HG03060 (cell line): ENCODE measurements at regions not wholly inside any gene's neighbourhood (a gene's known extent, or its start where the extent isn't known, plus 50 kb on each side); places are given as distances from the start of the nearest gene placed in this dataset.
"Not testable (repeated sequence)": the region's sequence is repeated elsewhere in the genome, so short reads cannot be mapped to it uniquely, and the experiment has no call there.

Experiments used
- ATAC-seq: cut with Tn5 transposase; IDR thresholded peaks from one replicate; pipeline ENCODE4 v1.9.1; 2021; ENCODE audit warnings: low read depth, moderate number of reproducible peaks; ENCODE audit not compliant: unreplicated experiment

DNA sequence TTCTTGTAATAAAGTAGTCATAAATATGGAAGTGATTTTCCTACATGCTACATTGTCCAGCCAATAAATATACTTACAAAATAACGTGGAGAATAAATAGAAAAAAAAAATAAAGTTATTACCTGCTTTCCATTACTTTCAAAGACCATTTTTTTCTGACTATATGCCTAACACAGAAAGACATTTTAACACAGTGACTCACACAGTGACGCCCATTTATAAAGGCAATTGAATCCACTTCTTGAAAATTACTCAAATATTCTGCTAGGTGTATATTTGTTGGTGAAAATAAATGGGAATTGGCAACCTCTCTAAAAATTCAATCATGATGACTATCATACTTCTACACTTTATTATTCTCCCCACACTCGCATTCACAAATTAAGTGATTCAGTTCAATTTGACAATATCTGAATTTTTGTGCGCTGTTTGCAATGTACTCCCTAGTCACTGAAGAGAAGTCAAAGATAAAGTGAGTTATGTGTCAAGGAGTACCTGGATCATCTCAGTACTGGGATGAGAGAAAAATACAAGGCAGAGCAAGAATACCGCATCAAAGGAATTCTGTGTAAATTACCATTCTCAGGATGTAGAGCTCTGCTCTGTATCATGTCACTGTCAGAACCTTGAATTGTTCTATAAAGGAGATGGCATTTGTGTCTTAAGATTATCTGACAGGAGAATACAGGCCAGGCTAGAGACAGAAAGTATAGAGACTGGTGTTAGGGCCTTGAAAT, 642.7 kb downstream of the IPMK start:
- no peak for ATAC-seq

DNA sequence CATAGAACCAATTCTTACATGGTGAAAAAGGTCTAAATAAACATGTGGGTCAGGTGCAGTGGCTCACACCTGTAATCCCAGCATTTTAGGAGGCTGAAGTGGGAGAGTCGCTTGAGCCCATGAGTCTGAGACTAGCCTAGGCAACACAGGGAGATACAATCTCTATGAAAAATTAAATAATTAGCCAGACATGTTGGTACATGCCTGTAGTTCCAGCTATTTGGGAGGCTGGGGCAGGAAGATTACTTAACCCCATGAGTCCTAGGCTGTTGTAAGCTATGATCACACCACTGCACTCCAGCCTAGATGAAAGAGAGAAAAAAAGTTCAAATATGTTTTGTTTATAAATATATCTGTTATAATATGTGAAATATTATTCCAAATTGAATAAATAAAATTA, 643.6 kb downstream of the IPMK start:
- no peak for ATAC-seq

DNA sequence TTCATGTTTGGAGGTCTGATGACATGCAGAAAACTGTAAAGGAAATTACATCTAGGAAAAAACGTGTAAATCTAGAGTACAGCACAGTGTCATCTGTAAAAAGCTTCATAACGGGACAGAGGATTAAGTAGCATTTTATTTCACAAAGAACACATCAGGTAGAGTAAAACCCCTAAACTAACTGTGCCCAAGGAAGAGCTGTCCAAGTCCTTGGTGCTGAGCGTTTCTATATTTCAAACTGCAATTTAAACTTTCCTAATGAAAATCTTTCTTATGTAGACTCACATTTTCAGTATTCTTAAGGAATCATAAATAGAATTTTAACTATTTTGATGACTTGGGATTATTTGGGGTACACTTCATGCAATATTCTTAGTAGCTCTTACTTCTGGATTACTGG, 646.2 kb downstream of the IPMK start:
- ATAC-seq, result no peak

DNA sequence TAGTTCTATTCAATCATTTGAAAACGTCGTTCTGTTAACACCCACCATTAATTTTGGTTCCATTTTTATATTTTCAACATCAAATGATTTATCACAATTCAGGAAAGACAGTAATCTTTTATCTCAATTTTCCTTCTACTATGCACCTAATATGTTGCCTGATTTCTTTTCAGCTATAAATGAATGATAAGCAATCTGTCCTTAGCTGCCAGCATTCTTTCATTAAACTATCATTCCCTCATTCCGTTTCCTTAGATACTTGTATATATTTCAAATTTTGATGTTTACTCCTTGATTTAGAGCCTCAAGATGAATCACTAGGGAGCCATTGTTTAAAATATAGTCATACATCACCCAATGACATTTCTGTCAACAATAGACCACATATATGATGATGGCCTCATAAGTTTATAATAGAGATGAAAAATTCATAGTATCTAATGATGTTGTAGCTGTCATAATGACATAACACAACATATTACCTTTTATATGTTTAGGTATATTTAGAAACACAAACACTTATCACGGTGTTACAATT, 661.7 kb downstream of the IPMK start:
- ATAC-seq, result no peak

DNA sequence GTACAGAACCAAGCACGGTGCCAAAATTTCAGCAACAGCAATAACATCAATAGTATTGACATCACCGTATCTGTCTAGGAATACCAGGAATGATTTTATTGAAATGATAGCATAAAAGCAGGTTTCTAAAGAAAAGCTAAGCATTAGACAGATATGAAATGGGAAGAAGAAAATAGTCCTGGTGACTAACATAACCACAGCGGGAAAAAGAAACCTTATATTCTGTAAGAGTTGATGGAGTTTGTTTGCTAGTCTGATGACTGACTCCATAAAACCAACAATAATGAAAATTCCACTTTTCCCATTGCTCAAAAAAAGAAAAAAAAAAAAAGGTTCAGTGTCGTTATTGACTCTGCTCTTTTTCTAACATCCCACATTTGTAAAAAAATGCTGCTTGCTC, 668.3 kb downstream of the IPMK start:
- ATAC-seq, result no peak

DNA sequence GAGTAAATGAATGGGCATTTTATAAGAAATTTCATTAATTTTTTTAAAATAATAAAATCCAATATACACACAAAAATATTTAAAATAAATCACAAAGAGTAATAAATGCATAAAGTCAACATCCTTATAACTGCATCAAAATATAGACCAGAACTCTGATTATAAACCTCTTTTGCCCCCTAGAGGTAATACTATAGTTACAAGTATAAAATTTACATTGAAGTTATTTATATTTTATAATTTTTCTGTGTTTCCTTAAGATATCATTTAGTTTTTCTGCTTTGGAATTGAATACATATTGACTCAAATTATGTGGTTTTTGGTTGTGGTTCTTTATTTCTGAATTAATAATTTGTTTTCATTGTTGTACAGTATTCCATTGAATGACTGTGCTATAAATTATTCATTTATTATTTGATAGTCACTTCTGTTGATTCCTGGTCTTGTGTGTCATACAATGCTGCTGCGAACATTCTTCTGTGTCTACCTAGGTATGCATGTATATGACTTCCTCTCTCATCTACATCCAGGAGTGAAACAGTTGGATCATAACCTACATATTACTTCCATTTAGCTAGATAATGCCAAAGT, 673.6 kb downstream of the IPMK start:
- ATAC-seq, result no peak

DNA sequence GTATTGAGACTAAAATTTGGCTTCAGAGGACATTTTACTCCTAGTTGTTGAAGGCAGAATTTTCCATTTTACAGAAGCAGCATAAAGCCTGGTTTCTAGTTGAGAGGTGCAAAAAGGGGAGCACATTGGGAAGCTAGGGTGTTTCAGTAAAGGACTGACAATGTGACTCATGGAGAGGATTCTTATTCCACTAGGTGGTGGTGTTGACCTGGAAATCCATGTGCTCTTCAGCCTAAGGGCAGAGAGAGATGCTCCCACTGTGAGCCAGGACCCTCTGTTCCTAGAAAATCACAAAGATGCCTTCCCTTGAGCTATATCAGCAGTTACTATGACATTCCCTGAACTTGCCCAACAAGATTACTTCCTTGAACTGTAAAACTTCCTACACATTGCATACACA, 687.8 kb downstream of the IPMK start:
- no peak for ATAC-seq

DNA sequence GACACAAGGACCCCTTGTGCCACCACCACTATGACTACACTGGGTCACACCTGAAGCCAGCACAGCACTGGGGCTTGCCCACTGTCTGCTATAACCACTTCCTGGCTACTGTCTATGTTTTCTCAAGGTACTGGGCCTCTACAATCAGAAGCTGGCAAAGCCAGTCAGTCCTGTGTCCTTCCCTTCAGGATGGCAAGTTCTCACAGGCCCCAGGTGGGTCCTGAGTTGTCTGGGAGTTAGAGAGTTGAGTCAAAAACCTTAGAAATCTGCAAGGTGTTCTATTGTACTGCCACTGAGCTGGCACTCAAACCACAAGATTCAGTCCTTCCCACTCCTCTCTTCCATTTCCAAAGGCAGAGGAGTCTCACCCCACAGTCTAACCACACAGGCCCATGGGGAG, 705.5 kb downstream of the IPMK start:
- no peak for ATAC-seq

DNA sequence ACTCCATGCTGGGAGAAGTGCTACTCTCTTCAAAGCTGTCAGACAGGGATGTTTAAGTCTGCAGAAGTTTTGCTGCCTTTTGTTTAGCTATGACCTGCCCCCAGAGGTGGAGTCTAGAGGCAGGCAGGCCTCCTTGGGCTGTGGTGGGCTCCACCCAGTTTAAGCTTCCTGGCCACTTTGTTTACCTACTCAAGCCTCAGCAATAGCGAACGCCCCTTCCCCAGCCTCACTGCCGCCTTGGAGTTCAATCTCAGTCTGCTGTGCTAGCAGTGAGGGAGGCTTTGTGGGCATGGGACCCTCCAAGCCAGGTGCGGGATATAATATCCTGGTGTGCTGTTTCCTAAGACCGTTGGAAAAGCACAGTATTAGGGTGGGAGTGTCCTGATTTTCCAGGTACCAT, 715.9 kb downstream of the IPMK start:
- not testable (repeated sequence) for ATAC-seq

DNA sequence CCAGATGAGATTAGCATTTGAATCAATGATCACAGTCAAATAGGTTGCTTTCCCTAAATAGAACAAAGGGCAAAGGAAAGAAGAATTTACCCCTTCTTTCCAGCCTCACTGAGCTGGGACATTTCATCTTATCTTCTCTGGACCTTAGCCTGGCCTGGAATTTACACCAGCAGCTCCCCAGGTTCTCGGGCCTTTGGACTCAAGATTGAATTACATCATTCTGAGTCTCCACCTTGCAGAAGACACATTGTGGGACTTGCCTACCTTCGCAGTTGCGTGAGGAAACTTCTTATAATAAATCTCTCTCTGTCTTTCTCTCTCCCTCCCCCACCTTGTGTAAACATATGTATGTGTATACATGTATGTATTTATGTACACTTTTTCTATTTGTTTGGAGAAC, 732.4 kb downstream of the IPMK start:
- no peak for ATAC-seq

DNA sequence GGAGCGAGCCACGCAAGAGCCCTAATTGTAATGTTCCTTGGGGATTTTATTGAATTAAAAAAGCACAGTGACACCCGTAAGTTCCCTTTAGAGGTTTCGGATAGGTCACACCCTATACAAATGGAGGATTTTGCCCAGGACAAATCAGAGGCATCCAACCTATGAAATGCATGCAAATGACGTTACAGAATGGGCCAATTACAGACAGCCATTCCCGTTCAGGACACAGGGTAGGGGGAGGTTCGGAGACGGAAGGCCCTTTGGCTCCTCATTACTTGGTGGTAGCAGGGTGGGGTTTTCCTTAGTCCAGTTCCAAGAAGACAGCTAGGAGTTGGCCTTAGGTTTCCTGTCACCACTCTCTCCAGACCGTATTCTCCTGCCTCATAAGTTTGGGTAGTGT, 754.1 kb downstream of the IPMK start:
- no peak for ATAC-seq

DNA sequence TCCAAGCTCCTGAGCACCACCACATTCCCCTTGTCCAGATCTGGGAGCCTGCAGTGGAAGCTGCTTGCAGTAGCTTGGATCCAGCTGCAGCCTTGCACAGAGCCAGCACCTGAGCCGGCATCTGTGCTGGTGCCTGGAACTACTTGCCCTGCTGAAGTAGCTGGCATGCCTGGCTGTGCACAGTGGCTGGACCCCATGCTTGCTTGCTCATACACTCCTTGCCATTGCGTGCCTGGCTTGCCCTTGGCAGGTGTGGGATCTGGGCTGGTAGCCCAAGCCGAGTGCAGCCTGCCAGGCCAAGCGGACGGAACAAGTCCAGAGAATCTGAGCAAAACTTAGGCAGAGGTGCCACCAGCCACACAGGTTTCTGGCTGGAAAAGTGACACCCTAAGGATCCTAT, 759.9 kb downstream of the IPMK start:
- ATAC-seq, result no peak

DNA sequence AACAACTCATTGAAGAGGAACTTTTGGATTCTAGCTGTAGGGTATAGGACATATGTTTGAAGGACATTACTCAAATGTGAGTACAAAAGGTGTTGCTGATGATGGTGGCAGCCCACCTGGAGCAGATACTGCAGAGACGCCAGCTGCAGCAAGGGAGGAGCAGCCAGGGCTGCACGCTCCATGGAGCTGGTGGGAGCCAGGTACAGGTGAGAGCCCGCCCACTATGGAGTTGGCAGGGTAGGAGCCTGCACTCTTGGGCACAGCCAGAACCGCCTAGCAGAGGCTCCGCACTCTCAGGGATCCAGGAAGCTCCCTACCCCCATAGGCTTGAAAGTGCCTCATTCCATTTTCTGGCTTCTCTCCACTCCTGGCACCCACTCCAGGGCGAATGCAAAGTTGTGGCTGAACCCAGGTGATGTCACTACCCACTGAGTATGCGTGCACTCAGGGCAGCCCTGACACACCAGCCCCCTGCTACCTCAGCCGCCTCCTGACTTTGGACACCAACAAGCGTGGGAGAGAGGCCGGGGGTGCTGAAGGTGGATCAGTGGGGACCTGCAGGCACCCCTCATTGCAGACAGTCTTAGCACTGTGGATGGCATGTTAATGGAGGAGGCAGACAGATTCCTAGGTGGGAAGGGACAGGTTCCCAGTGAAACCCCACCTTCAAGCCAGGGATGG, 761.1 kb downstream of the IPMK start:
- ATAC-seq, result no peak

DNA sequence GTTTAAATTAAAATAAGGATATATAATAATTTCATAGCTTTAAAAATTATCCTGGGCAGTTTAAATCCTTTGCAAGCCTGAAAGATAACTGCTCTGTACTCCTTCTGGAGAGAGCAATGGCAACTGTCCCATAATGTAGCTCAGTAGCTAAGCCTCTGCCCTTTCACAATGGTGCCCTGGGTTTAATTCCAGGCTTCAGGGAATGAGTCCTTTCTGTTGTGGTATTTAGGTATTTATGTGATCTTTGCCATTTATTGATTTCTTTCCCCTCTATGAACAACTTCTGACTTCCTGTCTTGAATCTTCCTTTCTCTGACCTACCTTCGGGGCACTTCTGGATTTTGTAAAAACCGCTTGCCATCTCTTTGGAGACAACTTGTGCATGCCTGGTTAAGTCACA, 773.2 kb downstream of the IPMK start:
- no peak for ATAC-seq

DNA sequence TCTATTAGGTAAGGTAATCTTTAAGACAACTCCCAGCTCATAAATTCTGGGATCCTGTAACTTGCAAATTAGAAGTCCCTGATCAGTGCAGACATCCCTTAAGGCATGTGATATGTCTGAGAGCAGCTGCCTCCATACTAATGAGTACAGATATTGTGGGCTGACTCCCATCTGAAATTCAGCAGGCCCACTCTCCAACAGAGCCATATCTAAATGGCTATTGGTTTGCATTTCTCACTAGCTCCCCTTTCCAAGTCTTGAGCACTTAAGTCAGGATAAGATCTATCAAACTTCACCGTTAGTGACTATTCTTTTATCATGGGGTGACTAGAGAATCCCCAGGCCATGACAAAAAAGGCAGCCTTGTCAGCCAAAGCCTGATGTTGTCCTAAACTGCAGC, 785.4 kb downstream of the IPMK start:
- no peak for ATAC-seq

DNA sequence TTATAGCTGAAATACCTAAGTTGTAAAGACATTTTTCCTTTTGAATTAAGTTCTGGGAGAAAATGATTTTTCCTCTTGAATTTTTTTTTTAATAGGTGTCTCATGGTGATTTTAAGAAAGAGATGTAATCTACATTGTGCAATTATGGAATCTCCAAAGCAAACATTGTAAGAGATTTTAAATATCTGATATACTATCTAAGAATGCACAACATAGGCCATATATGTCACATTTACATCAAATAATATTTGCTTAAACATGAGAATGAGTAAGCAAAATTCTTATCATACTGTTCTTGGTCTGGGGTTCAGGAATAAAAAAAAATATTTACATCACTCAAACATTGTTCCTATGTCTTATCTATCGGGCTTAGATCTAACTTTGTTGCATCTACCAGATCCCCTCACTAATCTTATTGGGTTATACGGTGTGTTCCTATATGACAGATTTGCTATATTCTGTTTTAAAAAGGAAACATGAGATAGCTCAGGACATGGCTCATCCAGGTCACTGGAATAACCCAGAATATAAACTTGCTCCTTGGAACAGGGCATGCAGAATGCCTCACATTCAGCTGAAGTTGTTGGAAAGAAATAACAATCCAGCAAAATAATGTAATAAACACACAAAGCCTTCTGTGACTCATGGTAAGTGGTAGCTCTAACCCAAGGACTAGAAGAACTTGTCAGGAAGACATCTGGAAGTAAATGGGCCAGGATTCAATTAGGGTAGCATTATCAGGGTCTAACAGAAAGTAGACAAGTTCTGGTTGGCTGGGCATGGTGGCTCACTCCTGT, 794.7 kb downstream of the IPMK start:
- ATAC-seq, result no peak

DNA sequence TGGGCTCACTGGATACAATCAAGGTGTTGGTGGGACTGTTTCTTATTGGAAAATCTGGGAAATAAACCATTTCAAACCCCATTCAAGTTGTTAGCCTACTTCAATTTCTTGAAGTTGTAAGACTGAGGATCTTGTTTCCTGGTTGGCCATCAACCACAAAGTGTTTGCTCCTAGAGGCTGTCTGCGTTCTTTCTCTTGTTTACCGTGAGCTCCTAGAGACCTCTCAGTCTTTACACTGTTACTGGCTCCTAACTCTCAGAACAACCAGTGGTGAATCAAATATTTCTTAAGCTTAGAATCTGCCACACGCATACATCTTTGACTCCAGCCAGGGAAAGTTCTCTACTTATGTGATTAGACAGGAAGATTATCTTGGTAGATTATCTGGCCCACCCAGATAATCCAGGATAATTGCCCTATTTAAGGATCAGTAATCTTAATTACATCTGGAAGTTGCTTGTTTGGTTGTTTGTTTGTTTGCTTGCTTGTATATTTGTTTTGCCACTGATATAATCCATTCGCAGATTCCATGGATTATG, 798.7 kb downstream of the IPMK start:
- ATAC-seq, result no peak

DNA sequence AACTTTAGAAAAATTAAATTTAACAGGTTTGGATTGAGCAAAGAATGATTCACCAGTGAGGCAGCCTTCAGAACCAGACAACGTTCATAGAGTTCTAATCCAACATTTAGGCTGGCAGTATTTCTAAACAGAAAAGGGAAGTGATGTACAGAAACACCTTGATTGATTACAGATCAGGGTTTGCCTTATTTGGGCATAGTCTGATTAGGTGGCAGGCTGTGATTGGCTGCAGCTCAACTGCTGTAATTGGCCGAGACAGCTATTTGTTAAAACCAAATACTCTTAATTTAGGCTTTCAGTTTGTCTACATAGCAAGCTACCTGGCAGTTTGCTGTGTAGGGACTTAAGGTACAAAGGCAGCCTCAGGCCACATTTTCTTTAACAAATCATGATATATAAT, 802.5 kb downstream of the IPMK start:
- ATAC-seq, result no peak

DNA sequence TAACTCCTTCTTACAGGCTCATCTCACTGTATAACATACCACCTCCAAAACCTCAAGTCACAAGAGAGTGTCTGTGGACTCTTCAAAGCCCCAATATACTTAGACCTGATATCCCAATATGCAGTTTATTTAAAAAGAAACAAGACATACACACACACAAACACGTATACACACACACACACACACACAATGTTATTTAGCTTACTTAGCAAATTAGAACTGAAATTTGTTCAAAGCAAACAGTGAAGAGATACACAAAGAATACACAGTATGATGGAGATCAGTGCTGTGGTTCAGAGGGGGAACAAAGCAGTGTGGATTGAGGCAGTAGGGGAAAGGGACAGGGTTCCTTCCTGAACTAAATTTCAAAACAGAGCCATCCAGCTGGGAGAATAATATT, 807.2 kb downstream of the IPMK start:
- no peak for ATAC-seq

DNA sequence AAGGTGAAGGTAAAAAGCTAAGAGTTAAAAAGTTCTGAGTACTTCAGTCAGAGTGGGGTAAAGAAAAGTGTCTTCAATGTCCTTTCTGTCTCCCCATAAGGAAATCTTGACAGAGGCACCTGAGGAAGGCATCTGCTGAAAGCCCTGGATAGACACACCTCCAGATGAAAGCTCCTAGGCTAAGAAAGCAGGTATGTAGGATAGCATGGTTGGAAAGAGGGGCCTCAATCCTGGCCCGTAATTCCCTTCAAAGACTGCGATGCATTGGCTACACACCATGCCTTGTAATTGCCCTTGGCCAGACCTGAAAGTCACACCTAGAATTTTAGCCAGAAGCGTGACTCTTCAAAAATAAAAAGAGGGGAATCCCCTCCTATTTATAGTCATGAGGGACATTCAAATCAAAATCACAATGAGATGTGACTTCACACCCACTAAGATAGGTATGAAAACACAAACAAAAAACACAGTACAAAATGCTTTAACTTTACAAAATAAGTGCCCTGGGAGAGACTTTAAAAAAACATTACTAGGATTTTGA, 809.7 kb downstream of the IPMK start:
- ATAC-seq, result no peak
